HCT116 (cell line): ENCODE measurements at regions not wholly inside any gene's neighbourhood (a gene's known extent, or its start where the extent isn't known, plus 50 kb on each side); places are given as distances from the start of the nearest gene placed in this dataset.

Source experiments
- ATAC-seq: fragments of 200-7000 bp; cut with Tn5 transposase; 2 replicates; pipeline ENCODE4 v1.9.1; 2020; ENCODE audit warnings: mild to moderate bottlenecking, moderate library complexity
- BruUV-seq: library from RNA; stranded (reverse); fragments of 400-500 nt; replicated peaks from 2 replicates; lab custom pipeline; 2021; lab: Mats Ljungman, UMichigan
- CTCF ChIA-PET: fragments of 300-600 bp; sonication (Branson Sonifier 250); formaldehyde crosslinking; loops from one replicate; lab custom pipeline; 2021; ENCODE audit warnings: antibody characterized with exemption; lab: Charles Lee
- POLR2A ChIA-PET: fragments of 300-600, 350-600 bp; sonication (Branson Sonifier 250); formaldehyde crosslinking; loops from one replicate; lab custom pipeline; 2021; ENCODE audit warnings: antibody characterized with exemption; lab: Charles Lee
- RAD21 ChIA-PET, 2 experiments: fragments of 300-600 bp; sonication (Branson Sonifier 250); formaldehyde crosslinking; loops; one replicate each; lab custom pipeline; 2023; ENCODE audit warnings: low total read pairs in 2 of 2; ENCODE audit not compliant: uncharacterized antibody in 2 of 2, unreplicated experiment in 2 of 2, low non-redundant PET in 1 of 2; lab: Charles Lee
- DNase-seq: peaks from one replicate; pipeline ENCODE4 v3.0.0-alpha.2; 2010; ENCODE audit warnings: low read depth, low spot score
- H2AFZ ChIP-seq: fragments of 200-600 bp; shearing (Covaris generic), sonication (generic); 2 replicates; pipeline ENCODE4 v1.6.1; 2017; ENCODE audit warnings: low read depth, mixed run types, mixed read lengths, antibody characterized with exemption, low read length; ENCODE audit not compliant: poor library complexity, severe bottlenecking
- H3K27ac ChIP-seq: 2 replicates; pipeline ENCODE4 v1.5.1; 2012; ENCODE audit warnings: low read depth, low read length
- H3K27me3 ChIP-seq: fragments of 200-600 bp; sonication (generic); 2 replicates; pipeline ENCODE4 v1.6.1; 2016; ENCODE audit warnings: mixed run types, low read length, mixed read lengths; ENCODE audit not compliant: insufficient read depth
- H3K36me3 ChIP-seq, 2 experiments: fragments of 200-500 bp in 1 of 2; fragments of 200-600 bp in 1 of 2; sonication (Bioruptor generic) in 1 of 2; sonication (generic) in 1 of 2; 2 replicates each; pipeline versions ENCODE4 v1.5.1 to v1.6.1; 2014 to 2016; ENCODE audit warnings: low read length in 2 of 2, inconsistent platforms in 1 of 2, mixed read lengths in 1 of 2, mixed run types in 1 of 2; ENCODE audit not compliant: insufficient read depth in 2 of 2, control insufficient read depth in 1 of 2
- H3K4me1 ChIP-seq, 2 experiments: fragments of 200-600 bp in 1 of 2; sonication (generic) in 1 of 2; 2 replicates each; pipeline versions ENCODE4 v1.5.1 to v1.6.1; 2012 to 2017; ENCODE audit warnings: low read length in 2 of 2, inconsistent platforms in 1 of 2, mild to moderate bottlenecking in 1 of 2, mixed read lengths in 1 of 2, mixed run types in 1 of 2, moderate library complexity in 1 of 2; ENCODE audit not compliant: insufficient read depth in 2 of 2, control insufficient read depth in 1 of 2
- H3K4me2 ChIP-seq: fragments of 200-600 bp; sonication (generic); 2 replicates; pipeline ENCODE4 v1.6.1; 2017; ENCODE audit warnings: mixed run types, low read length, mixed read lengths
- H3K4me3 ChIP-seq, 2 experiments: fragments of 200-600 bp in 1 of 2; sonication (generic) in 1 of 2; replicated peaks in 1 of 2; 2 replicates each; pipeline ENCODE4 v1.5.1; 2011 to 2016; ENCODE audit warnings: low read length in 2 of 2, control low read depth in 1 of 2, low read depth in 1 of 2, mild to moderate bottlenecking in 1 of 2, mixed read lengths in 1 of 2, mixed run types in 1 of 2
- H3K79me2 ChIP-seq: fragments of 200-600 bp; sonication (generic); 2 replicates; pipeline ENCODE4 v1.6.1; 2017; ENCODE audit warnings: mild to moderate bottlenecking, mixed run types, low read length, moderate library complexity, mixed read lengths; ENCODE audit not compliant: insufficient read depth
- H3K9ac ChIP-seq: fragments of 200-600 bp; sonication (generic); 2 replicates; pipeline ENCODE4 v1.6.1; 2016; ENCODE audit warnings: low read length, mixed read lengths
- H3K9me2 ChIP-seq: fragments of 200-600 bp; sonication (generic), shearing (Covaris generic); 2 replicates; pipeline ENCODE4 v1.6.1; 2017; ENCODE audit warnings: mixed run types, mild to moderate bottlenecking, moderate library complexity; ENCODE audit not compliant: insufficient read depth
- H3K9me3 ChIP-seq, 2 experiments: fragments of 200-500 bp in 1 of 2; fragments of 200-600 bp in 1 of 2; sonication (Bioruptor generic) in 1 of 2; sonication (generic) in 1 of 2; 2 replicates each; pipeline ENCODE4 v1.6.1; 2014 to 2017; ENCODE audit warnings: low read length in 2 of 2, mixed read lengths in 2 of 2, inconsistent platforms in 1 of 2, low read depth in 1 of 2, mild to moderate bottlenecking in 1 of 2, mixed run types in 1 of 2, moderate library complexity in 1 of 2; ENCODE audit not compliant: control insufficient read depth in 1 of 2, insufficient read depth in 1 of 2
- H4K20me1 ChIP-seq: fragments of 200-600 bp; sonication (generic), shearing (Covaris generic); 2 replicates; pipeline ENCODE4 v1.6.1; 2017; ENCODE audit warnings: mixed run types, mild to moderate bottlenecking, moderate library complexity; ENCODE audit not compliant: insufficient read depth
- EGR1 ChIP-seq: IDR thresholded peaks from 2 replicates; pipeline ENCODE4 v1.6.1; 2012; ENCODE audit warnings: low read depth
- EZH2 ChIP-seq: fragments of 200-600 bp; sonication (generic); IDR thresholded peaks from 2 replicates; pipeline ENCODE4 v1.6.1; 2017; ENCODE audit warnings: antibody characterized with exemption, mixed run types
- POLR2A ChIP-seq: IDR thresholded peaks from 2 replicates; pipeline ENCODE4 v1.7.0; 2011; ENCODE audit warnings: borderline replicate concordance; ENCODE audit not compliant: insufficient read depth, insufficient read length; ENCODE audit errors: extremely low read depth
- RAD21 ChIP-seq: IDR thresholded peaks from 2 replicates; pipeline ENCODE4 v1.6.1; 2012; ENCODE audit warnings: low read depth, mild to moderate bottlenecking
- REST ChIP-seq: IDR thresholded peaks from 2 replicates; pipeline ENCODE4 v1.6.1; 2012; ENCODE audit warnings: low read depth
- TCF7L2 ChIP-seq: IDR thresholded peaks from 2 replicates; pipeline ENCODE4 v1.7.0; 2011; ENCODE audit warnings: borderline replicate concordance, inconsistent platforms; ENCODE audit not compliant: insufficient read depth, insufficient read length; ENCODE audit errors: extremely low read depth
- YY1 ChIP-seq: IDR thresholded peaks from 2 replicates; pipeline ENCODE4 v1.6.1; 2011; ENCODE audit warnings: low read length, low read depth, moderate library complexity, mild to moderate bottlenecking; ENCODE audit not compliant: insufficient replicate concordance; ENCODE audit errors: extremely low read depth
- ZBTB33 ChIP-seq: IDR thresholded peaks from 2 replicates; pipeline ENCODE4 v1.6.1; 2011; ENCODE audit warnings: mild to moderate bottlenecking, low read length, moderate library complexity; ENCODE audit not compliant: insufficient replicate concordance; ENCODE audit errors: extremely low read depth
- ZNF274 ChIP-seq: fragments of 200-500 bp; sonication (Bioruptor generic); IDR thresholded peaks from 2 replicates; pipeline ENCODE4 v1.6.1; 2014; ENCODE audit warnings: mild to moderate bottlenecking, low read depth, low read length, inconsistent platforms
- intact Hi-C: fragments of 100-400 bp; cut with micrococcal nuclease; formaldehyde crosslinking; loops from 2 replicates; pipeline ENCODE4 v1.10.0; 2022
- TF ChIP-seq, protein P1 (sequence below): IDR thresholded peaks from 2 replicates; pipeline ENCODE4 v1.6.1; 2012
- TF ChIP-seq, protein P2 (sequence below), 3 experiments: fragments of 200-600 bp in 1 of 3; sonication (generic) in 1 of 3; IDR thresholded peaks in 2 of 3; conservative IDR thresholded peaks in 1 of 3; 2 replicates each; pipeline ENCODE4 v1.5.1; 2012 to 2017; ENCODE audit warnings: low read depth in 2 of 3, low read length in 2 of 3, antibody characterized with exemption in 1 of 3, borderline replicate concordance in 1 of 3, control low read depth in 1 of 3, mild to moderate bottlenecking in 1 of 3, mixed read lengths in 1 of 3, mixed run types in 1 of 3, moderate library complexity in 1 of 3; ENCODE audit not compliant: insufficient read depth in 1 of 3

GRCh38 chr2:240223631-240224030, 83.2 kb upstream of the OTOS start:
- RAD21 ChIA-PET: no interaction called here
- no peak overlapping the region for H3K27ac ChIP-seq
- H3K4me3 ChIP-seq: no peak overlapping the region
- H3K27me3 ChIP-seq: no peaks in the 10 kb centered on the region; the same call in 1 of the 2 replicates
- DNase-seq (no peak), ATAC-seq (no peak)
- no peak overlapping the region for H3K9ac ChIP-seq
- H3K79me2 ChIP-seq: no peaks in the 10 kb centered on the region
- no peaks in the 10 kb centered on the region for H3K4me1 ChIP-seq
- POLR2A ChIA-PET: interaction anchor here (0.6 kb wide), 1 partner anchor 43 kb away, joined by 3 read pairs; no protein-coding TSS in a partner anchor
- no peaks in the 10 kb centered on the region for H3K36me3 ChIP-seq
- no TSS peak for BruUV-seq
- CTCF ChIA-PET: interaction anchor here (1.2 kb wide), 1 partner anchor 357 kb away, joined by 3 read pairs; no protein-coding TSS in a partner anchor
- H3K4me2 ChIP-seq: no peak overlapping the region
- no peaks in the 10 kb centered on the region for H4K20me1 ChIP-seq
- no peaks in the 10 kb centered on the region for H3K9me2 ChIP-seq
- intact Hi-C loops: no loop called here
- TF ChIP-seq, protein P1, sequence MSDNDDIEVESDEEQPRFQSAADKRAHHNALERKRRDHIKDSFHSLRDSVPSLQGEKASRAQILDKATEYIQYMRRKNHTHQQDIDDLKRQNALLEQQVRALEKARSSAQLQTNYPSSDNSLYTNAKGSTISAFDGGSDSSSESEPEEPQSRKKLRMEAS: no peak
- TF ChIP-seq TCF7L2 (no peak), YY1 (no peak), ZNF274 (no peak), POLR2A (no peak)
- TF ChIP-seq, protein P2, sequence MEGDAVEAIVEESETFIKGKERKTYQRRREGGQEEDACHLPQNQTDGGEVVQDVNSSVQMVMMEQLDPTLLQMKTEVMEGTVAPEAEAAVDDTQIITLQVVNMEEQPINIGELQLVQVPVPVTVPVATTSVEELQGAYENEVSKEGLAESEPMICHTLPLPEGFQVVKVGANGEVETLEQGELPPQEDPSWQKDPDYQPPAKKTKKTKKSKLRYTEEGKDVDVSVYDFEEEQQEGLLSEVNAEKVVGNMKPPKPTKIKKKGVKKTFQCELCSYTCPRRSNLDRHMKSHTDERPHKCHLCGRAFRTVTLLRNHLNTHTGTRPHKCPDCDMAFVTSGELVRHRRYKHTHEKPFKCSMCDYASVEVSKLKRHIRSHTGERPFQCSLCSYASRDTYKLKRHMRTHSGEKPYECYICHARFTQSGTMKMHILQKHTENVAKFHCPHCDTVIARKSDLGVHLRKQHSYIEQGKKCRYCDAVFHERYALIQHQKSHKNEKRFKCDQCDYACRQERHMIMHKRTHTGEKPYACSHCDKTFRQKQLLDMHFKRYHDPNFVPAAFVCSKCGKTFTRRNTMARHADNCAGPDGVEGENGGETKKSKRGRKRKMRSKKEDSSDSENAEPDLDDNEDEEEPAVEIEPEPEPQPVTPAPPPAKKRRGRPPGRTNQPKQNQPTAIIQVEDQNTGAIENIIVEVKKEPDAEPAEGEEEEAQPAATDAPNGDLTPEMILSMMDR (IDR thresholded peaks at IDR 0.05 in 2 of 3, conservative IDR thresholded peaks at IDR 0.05 in 1 of 3; ENCODE audit: borderline replicate concordance in 1 of 3, insufficient read depth in 1 of 3, low read depth in 2 of 3, low read length in 2 of 3): no peak
- H2AFZ ChIP-seq: no peak overlapping the region
- no peaks in the 10 kb centered on the region for H3K9me3 ChIP-seq

- H3K9me3 ChIP-seq: no peaks in the 10 kb centered on the region
- POLR2A ChIA-PET: no interaction called here
- H3K4me2 ChIP-seq: no peak overlapping the region
- no peaks in the 10 kb centered on the region for H3K9me2 ChIP-seq
- H3K4me3 ChIP-seq: no peak overlapping the region
- ATAC-seq (no peak), DNase-seq (no peak)
- CTCF ChIA-PET: interaction anchor here (1.3 kb wide), 1 partner anchor 9 kb away, joined by 3 read pairs; no protein-coding TSS in a partner anchor
- intact Hi-C loops: no loop called here
- no peaks in the 10 kb centered on the region; the same call in 1 of the 2 replicates for H3K27me3 ChIP-seq
- no peak overlapping the region for H3K27ac ChIP-seq
- no peaks in the 10 kb centered on the region for H4K20me1 ChIP-seq
- H2AFZ ChIP-seq: no peak overlapping the region
- no peaks in the 10 kb centered on the region for H3K79me2 ChIP-seq
- BruUV-seq: no TSS peak
- H3K4me1 ChIP-seq: no peaks in the 10 kb centered on the region
- no peaks in the 10 kb centered on the region for H3K36me3 ChIP-seq
- RAD21 ChIA-PET: no interaction called here
- no peak overlapping the region for H3K9ac ChIP-seq
- TF ChIP-seq EZH2 (no peak), POLR2A (no peak), RAD21 (no peak), REST (no peak), ZBTB33 (no peak), EGR1 (no peak)
Measured at GRCh38 chr2:240224676-240225075, 84.2 kb upstream of the OTOS start.
